ENCODE measurements at regions not wholly inside any gene's neighbourhood (a gene's known extent, or its start where the extent isn't known, plus 50 kb on each side); places are given as distances from the start of the nearest gene placed in this dataset.
"Not testable (repeated sequence)": the region's sequence is repeated elsewhere in the genome, so short reads cannot be mapped to it uniquely, and the experiment has no call there.

DNA sequence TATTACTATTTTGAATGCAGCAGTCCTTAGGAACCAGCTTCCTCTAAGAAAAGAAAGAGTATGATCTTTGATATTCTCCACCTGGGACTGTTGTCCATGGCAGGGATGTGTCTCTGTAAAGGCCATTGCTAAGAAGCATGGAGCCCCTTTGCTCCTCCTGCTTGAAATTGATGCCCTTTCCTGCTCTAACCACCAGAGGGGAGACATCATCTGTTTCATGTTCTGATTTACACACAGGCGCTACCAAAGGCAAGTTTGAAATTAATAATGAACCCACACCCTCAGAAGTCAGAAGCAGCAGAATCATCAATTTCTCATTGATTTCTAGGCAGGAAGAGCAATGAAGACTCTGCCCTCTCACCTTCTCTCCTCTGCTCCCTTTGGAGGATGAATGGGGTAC is 253.8 kb downstream of the RMST start:
- no peak for DNase-seq

DNA sequence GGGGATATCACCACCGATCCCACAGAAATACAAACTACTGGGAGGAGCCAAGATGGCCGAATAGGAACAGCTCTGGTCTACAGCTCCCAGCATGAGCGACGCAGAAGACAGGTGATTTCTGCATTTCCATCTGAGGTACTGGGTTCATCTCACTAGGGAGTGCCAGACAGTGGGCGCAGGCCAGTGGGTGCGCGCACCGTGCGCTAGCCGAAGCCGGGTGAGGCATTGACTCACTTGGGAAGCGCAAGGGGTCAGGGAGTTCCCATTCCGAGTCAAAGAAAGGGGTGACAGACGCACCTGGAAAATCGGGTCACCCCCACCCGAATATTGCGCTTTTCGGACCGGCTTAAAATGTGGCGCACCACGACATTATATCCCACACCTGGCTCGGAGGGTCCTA is 261.2 kb downstream of the RMST start:
- not testable (repeated sequence) for DNase-seq

DNA sequence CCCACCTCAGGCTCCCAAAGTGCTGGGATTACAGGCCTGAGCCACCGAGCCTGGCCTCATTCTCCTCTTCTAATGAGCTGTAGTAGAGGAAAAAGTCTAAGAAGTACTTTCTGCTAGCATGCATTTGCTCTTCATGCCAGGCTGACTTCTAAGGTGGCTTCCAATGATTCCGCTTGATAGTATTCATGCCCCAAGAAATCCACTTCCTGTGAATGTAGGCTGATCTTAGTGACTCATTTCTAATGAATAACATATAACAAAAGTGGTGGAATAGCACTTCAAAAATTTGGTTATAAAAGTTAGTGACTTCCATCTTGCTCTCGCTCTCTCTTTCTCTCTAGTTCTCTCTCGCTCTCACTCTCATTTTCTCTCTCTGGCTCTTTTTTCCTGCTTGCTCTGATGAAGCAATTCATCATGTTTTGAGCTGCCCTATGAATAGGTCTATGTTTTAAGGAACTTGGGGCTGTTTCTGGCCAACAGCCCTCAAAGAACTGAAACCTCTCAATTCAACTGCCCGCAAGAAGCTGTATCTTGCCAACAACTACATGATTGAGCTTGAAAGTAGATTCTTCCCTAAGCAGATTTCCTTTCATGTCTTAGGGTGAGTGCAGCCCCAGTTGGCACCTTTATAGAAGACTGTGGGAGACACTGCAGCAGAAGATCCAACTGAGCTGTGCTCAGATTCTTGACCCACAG is 282.9 kb downstream of the RMST start:
- DNase-seq: no peak

GRCh38 chr12:97748298-97748697 is 285.7 kb downstream of the RMST start:
- DNase-seq: no peak

- DNase-seq: no peak
Measured at GRCh38 chr12:97751704-97752103, 289.1 kb downstream of the RMST start.

GRCh38 chr12:97752129-97752528 is 289.5 kb downstream of the RMST start:
- DNase-seq: no peak

DNA sequence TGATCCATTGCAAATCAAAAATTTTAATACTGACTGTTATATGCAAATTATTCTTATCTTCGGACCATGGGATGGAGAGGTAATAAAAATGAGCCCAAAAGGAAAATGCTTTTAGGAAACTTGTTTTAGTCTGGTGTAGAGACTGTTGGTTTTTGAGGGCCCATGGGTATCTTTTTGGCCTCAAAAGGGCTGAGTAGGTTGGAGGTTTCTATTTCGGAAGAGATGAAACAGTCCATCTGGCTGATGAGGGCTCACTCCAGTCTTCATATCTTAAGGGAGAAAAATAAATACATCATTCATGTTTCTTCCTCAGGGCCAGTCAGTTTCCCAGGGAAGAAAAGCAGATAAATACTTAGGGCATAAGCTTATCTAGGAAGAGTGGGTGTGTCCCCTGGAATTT is 290.7 kb downstream of the RMST start:
- no peak for DNase-seq

GRCh38 chr12:97754306-97754705 is 291.7 kb downstream of the RMST start:
- no peak for DNase-seq

DNA sequence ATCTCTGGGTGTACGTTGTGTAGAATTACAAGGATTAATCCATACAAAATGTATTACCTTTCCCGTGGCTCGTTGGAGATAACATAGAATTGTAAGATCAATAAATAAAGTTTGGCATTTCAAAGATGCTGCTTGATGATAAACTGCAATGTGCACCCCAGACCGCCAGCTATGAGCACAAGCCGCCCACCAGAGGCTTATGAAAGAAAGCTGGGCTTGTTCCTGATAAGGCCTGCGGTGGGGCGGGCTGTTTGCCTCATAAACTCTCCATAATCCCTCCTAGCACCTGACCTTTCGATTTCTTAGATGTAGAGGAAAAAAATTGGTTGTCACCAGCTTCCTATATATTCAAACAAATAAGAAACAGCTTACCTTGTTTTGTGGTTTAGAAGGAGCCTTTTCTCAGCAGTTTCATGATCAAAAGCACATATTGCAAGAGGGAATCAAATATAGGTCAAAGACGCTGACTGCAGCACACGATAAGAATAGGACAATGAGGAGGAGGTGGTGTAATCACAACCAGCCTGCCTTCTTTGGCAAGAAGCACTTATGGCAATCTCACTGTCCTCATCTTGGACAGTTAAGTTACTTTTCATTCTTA is 293.6 kb downstream of the RMST start:
- no peak for DNase-seq

- DNase-seq: no peak
Measured at GRCh38 chr12:97756741-97757140, 294.1 kb downstream of the RMST start.

- DNase-seq: no peak
Measured at GRCh38 chr12:97757481-97758193, 295.0 kb downstream of the RMST start.

GRCh38 chr12:97758194-97758501 is 295.5 kb downstream of the RMST start:
- DNase-seq: no peak

GRCh38 chr12:97758586-97758985 is 296.0 kb downstream of the RMST start:
- no peak for DNase-seq

GRCh38 chr12:97760601-97761000 is 298.0 kb downstream of the RMST start:
- no peak for DNase-seq

GRCh38 chr12:97763113-97763512 is 300.5 kb downstream of the RMST start:
- no peak for DNase-seq

DNA sequence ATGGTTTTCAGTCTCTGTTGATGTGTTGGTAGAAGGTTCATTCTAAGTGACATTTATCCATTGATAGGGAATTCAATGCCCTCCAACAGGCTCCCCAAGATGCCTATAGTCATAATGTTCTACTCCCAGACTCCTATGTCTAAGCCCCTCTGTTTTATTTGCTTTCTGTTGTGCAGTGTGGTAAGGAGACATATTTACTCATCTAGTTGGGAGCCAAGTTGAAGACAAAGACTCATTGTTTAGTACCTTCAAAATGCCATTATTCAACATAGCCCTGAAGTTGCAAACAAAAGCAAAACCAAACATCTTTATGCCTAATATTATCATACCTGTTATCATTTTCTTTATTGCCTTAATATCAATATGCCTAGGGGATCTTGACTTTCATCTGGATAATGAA is 302.1 kb downstream of the RMST start:
- no peak for DNase-seq

DNA sequence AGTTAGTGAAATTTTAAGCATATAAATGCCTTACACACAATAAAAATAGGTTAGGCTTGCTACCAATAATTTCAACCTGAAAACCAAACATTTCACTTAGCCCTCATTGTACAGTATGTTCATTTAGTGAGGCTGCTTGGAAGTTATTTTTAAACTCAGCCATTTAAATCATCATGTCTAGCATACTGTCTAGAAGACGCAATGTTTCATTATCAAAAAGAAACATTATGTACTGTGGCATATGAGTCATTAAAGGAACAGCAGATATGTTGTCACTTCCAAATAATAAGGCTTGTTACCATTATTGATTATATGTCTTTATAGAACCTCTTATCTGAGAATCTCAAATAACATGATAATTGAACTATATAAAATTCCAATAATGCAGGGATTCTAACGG is 304.7 kb downstream of the RMST start:
- DNase-seq: no peak

GRCh38 chr12:97778111-97778510 is 315.5 kb downstream of the RMST start:
- no peak for DNase-seq

- DNase-seq: no peak
Measured at GRCh38 chr12:97781342-97781741, 318.7 kb downstream of the RMST start.

GRCh38 chr12:97784904-97785303 is 322.3 kb downstream of the RMST start:
- no peak for DNase-seq

DNA sequence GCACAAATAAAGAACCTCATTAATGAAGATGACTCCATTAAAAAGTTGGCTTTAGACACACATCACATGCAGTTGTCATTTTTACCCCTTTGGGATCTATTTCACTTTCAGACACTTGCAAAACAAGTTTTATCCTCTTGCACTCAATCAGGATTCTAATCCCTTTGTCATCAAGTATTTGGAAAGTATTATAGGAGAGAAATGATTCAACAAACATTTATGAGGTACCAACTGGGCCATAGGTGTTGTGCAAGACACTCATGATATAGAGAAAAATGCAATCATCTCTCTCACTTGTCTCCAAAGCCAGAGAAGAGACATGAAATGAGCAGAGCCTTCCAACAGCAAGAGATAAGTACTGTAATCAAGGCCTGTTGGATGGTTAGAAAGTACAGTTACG is 327.7 kb downstream of the RMST start:
- no peak for DNase-seq

- no peak for DNase-seq
Measured at GRCh38 chr12:97797473-97797872, 334.9 kb downstream of the RMST start.

GRCh38 chr12:97800561-97800960 is 338.0 kb downstream of the RMST start:
- no peak for DNase-seq

GRCh38 chr12:97801471-97802059 is 339.0 kb downstream of the RMST start:
- no peak for DNase-seq

Measured in NCI-H1048 (cell line).